ENCODE measurements at regions not wholly inside any gene's neighbourhood (a gene's known extent, or its start where the extent isn't known, plus 50 kb on each side); places are given as distances from the start of the nearest gene placed in this dataset.
"Not testable (repeated sequence)": the region's sequence is repeated elsewhere in the genome, so short reads cannot be mapped to it uniquely, and the experiment has no call there.

DNA sequence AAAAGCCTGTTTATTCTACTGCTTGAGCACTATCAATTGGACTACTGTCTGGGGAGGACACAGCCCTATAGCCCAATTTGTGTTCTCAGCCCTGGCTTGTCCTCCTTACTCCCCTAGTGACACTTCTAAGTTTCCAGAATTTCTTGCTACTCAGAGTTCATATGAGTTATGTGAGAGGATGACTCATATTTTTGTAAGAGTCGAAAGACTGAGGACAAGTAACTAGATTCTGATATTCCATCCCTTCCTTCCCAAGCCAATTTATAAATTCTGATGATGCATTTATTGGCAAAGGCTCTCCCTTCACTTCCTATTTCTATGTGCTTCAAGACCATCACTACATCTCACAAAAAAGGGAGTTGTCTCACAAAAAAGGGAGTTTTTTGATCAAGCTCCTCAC is 422.2 kb upstream of the DEPDC1 start:
- in situ Hi-C loops (cut with MboI; ENCODE audit: low pct_unique_long_range_greater_than_20kb, low sequenced_read_pairs): no loop called here
- no peak for DNase-seq

DNA sequence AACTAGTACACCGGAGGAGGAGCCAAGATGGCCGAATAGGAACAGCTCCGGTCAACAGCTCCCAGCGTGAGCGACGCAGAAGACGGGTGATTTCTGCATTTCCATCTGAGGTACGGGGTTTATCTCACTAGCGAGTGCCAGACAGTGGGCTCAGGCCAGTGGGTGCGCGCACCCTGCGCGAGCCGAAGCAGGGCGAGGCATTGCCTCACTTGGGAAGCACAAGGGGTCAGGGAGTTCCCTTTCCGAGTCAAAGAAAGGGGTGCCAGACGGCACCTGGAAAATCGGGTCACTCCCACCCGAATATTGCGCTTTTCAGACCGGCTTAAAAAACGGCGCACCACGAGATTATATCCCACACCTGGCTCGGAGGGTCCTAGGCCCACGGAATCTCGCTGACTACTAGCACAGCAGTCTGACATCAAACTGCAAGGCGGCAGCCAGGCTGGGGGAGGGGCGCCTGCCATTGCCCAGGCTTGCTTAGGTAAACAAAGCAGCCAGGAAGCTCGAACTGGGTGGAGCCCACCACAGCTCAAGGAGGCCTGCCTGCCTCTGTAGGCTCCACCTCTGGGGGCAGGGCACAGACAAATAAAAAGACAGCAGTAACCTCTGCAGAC is 426.7 kb upstream of the DEPDC1 start:
- DNase-seq; in situ Hi-C loops (cut with MboI; ENCODE audit: low pct_unique_long_range_greater_than_20kb, low sequenced_read_pairs): not testable (repeated sequence)

DNA sequence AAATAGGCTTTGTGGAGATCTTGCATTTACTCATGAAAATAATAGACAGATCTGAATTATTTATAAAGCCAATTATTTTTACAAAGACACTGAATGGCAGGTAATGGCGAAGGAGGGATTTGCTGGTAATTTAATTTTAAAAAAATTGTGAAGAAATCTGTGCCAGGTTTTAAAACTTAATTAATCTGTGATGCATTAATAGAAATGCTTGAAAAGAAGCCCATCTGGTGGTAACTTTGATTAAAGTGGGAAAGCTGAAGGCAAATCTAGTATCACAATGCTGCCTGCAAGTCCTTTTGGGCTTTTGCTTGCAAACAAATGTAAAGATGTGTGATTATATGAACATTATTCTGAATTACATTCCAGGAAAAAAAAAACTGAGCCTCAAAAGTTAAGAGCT is 433.2 kb upstream of the DEPDC1 start:
- in situ Hi-C loops (cut with MboI; ENCODE audit: low pct_unique_long_range_greater_than_20kb, low sequenced_read_pairs): no loop called here
- no peak for DNase-seq

DNA sequence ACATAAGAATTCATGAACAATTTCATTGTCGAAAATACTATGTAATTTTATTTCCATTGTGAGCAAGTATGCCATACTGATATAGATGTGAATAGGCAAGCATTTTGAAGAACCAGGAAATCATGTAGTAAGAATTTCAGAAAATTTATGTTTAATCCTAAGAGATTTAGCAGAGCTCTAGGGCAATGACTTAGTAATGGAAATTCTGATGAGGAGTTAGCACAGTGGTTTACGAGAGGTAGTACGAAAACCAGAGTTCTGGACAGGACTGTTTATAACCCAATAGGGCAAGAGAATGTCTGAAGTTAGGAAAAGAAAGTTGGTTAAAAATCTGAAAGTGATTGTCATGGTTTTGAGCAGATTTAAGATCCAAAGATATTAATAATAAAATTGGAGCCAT is 439.6 kb upstream of the DEPDC1 start:
- no peak for DNase-seq
- in situ Hi-C loops (cut with MboI; ENCODE audit: low pct_unique_long_range_greater_than_20kb, low sequenced_read_pairs): no loop called here

DNA sequence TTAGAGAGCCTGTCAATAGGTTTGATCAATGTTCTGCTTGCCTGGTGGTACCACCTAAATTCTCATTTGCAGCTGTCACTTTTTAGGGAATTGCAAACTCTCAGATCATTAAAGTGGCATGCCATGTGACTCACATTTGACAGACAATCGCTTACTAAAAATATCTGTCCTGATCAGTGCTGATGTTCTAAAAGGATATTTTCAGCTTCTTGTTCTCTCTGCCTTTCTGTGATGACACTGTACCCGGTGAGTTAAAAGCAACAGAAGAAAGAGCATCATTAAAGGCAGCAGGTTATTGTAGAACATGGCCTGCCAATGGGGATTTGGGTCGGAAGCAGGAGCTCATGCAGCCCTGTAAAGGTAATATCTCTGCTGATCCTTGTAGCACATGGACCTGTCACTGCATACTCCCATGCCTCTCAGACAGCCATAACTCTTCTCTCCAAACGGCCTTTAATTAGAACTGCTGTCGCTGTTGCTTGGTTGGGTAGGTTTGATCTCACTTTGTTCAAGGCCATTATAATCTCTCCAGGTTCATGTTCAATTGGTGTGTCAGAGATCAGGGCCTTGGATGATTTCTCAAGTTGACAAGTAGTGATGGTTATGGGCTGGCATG is 441.3 kb upstream of the DEPDC1 start:
- DNase-seq: no peak
- in situ Hi-C loops (cut with MboI; ENCODE audit: low pct_unique_long_range_greater_than_20kb, low sequenced_read_pairs): no loop called here

DNA sequence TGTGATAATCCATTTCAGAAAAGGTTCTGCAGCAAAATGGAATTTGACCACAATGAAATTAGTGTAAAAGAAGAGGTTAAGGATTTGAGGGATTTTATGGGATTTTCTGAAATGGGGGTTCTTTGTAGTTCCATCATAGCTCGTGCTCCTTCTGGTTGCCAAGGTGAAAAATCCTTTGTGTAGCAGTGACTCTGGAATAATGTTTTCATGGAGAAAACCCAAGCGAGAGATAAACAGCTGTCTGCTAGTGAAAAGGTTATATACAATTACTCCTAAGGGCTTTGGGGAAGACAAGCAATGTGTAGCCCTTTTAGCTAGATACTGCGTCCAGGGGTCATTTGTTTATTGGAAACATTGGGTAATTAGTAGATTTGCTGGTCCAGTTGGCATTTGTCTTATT is 453.2 kb upstream of the DEPDC1 start:
- no peak for DNase-seq
- in situ Hi-C loops (cut with MboI; ENCODE audit: low pct_unique_long_range_greater_than_20kb, low sequenced_read_pairs): no loop called here

DNA sequence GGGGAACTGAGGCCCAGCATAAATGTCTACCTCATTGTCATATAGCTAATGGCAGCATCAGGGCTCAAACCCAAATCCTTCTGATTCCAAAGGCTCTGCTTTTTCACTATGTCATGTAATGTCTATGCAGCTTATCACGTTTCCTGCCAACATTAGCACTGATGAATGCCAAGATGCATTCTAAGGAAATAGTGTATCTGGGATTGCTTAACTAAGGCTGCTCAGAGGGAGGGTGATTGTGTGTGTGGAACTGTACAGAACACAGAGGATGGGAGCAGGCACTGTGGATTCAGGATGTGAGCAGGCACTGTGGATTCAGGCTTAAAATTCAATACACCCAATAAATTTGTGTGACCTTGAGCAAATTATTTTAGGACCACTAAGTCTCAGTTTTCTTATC is 456.4 kb upstream of the DEPDC1 start:
- in situ Hi-C loops (cut with MboI; ENCODE audit: low pct_unique_long_range_greater_than_20kb, low sequenced_read_pairs): no loop called here
- no peak for DNase-seq

DNA sequence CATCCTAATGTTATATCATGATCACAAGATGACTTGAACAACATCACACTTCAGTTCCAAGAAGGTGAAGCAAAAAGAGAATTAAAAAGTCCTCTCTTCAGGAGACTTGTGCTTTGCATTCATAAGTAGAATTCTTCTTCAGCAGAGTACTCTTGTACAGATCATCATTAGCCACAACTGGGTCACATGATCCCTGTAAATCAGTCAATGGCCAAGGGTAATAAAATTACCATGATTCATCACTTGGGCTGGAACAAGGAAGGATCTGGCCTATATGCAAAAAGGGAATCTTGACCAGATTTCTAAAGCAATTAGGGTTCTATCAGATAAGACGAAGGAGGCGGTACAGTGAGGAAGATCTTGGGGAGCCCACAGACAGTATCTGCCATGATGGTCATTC is 458.0 kb upstream of the DEPDC1 start:
- no peak for DNase-seq
- in situ Hi-C loops (cut with MboI; ENCODE audit: low pct_unique_long_range_greater_than_20kb, low sequenced_read_pairs): no loop called here

DNA sequence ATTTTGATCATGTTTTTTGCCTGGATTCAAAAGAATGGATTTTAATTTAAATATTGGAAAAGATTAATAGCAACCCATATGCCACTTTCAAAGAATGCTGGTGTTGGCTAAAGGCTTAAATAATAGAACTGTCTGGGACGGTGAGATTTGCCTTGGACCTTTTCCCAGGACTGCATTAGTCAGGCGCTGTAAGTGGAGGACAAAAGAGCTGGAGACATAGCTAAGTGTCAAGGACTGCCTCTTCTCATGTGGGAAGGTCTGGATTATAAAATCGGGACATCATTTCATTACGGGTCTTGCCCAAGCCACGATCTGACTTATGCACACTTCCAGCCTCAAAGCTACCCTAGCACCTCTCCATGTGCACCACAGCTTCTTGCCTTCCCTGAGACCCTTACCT is 458.5 kb upstream of the DEPDC1 start:
- no peak for DNase-seq
- in situ Hi-C loops (cut with MboI; ENCODE audit: low pct_unique_long_range_greater_than_20kb, low sequenced_read_pairs): no loop called here

DNA sequence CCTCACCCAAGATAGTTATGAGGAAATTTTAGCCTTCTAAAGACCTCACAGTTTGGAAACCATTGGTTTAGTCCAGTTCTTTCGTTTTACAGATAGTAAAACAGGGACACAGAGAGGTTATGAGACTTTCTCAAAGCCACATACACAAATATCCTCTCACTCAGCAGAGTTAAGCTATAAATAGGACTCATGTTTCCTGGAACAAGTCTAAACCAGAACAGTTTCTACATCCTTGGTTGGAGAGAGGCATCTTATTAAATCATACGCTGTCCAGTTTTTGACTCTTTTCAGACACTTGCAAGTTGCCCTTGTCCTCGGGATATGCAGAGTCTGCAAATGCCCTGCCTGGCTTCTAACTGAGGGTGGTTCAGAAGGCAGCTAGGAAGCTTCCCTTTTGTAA is 462.1 kb upstream of the DEPDC1 start:
- DNase-seq: no peak
- in situ Hi-C loops (cut with MboI; ENCODE audit: low pct_unique_long_range_greater_than_20kb, low sequenced_read_pairs): no loop called here

DNA sequence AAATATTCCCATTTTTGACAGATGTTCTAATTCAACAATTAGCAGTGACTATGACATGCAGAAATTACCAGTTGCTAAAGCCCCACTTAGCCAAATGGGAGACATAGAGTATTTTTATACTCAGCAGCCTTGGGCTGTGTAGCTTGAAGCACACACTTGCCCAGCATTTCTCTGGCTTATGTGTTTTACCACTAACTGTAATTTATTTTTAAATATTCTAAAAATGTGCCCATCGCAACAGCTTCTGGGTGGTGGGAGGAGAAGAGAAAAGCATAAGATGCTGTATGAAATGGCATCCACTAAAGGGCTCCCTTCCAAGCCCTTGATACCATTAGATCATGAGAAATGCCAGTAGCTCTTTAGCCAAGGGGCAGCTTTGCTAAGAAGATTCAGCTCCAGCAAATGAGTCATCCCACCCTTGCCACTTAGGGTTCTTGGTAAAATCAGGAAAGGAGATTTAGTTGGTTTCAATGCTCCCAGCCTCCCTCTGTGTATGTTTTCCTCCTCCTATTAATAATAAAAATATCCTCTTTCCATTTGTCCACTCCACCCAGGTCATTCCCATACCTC is 462.7 kb upstream of the DEPDC1 start:
- DNase-seq: no peak
- in situ Hi-C loops (cut with MboI; ENCODE audit: low pct_unique_long_range_greater_than_20kb, low sequenced_read_pairs): no loop called here

DNA sequence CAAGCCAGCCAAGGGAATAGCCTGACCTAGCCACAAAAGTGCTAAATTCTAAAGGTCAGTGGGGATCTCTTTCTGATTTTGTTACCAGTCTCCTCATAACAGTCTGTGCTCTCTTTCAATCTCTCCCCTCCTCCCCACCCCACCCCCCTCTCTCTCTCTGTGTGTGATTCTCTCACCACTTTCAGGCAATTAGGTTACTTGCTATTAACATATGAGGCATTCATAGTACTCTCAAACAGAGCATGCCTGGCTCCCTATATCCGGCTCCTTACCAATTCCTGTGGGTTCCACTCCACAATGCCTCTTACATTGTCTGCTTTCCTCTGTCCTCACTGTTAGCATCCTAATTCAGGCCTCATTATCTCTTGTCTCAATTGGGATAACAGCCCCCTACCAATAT is 464.3 kb upstream of the DEPDC1 start:
- in situ Hi-C loops (cut with MboI; ENCODE audit: low pct_unique_long_range_greater_than_20kb, low sequenced_read_pairs): no loop called here
- DNase-seq: no peak

DNA sequence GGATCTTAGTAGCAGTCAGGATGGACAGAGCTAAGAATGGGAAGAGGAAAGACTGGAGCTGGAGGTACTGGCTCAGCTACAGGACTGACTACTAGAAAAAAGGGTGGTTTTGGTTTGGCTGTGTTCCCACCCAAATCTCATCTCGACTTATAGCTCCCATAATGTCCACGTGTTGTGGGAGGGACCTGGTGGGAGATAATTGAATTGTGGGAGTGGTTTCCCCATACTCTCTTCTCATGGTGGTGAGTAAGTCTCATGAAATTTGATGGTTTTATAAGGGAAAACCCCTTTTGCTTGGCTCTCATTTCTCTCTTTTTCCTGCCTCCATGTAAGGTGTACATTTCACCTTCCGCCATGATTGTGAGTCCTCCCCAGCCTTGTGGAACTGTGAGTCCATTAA is 466.5 kb upstream of the DEPDC1 start:
- DNase-seq: no peak
- in situ Hi-C loops (cut with MboI; ENCODE audit: low pct_unique_long_range_greater_than_20kb, low sequenced_read_pairs): no loop called here

DNA sequence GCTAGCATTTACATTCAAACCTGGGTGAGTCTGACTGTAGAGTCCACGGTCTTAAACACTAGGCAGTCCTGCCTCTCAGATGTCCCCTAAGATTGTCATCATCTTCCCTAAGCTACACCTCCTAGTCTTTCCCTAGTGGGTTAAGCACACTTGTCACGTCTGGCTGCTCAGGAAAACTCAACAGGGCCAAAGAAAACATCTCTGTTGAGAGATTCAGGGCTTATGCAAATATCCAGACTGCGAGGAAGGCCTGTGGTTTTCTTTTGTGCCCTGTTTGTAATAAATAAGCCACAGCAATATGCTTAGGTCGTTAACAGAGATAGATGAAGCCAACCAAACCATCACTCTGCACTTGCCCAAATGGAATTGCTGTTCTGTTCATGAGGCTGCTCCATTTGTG is 472.6 kb upstream of the DEPDC1 start:
- in situ Hi-C loops (cut with MboI; ENCODE audit: low pct_unique_long_range_greater_than_20kb, low sequenced_read_pairs): no loop called here
- no peak for DNase-seq

DNA sequence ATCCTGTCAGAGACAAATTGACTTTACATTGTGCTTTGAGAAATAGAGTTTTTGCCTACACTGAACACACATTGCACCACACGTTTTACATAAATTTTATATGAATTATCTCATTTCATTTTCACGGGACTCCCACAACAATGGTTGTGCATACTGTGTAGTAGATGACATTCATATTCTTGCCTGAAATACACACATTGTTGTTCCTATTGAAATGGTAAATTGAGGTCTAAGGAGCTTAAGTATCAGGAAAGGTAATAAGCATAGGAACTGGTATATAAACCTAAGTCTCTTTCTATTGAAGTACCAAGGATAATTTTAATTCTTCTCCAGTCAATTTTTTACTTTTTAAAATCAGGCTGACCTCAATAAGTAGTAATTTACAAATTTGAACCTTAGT is 473.7 kb upstream of the DEPDC1 start:
- in situ Hi-C loops (cut with MboI; ENCODE audit: low pct_unique_long_range_greater_than_20kb, low sequenced_read_pairs): no loop called here
- no peak for DNase-seq

DNA sequence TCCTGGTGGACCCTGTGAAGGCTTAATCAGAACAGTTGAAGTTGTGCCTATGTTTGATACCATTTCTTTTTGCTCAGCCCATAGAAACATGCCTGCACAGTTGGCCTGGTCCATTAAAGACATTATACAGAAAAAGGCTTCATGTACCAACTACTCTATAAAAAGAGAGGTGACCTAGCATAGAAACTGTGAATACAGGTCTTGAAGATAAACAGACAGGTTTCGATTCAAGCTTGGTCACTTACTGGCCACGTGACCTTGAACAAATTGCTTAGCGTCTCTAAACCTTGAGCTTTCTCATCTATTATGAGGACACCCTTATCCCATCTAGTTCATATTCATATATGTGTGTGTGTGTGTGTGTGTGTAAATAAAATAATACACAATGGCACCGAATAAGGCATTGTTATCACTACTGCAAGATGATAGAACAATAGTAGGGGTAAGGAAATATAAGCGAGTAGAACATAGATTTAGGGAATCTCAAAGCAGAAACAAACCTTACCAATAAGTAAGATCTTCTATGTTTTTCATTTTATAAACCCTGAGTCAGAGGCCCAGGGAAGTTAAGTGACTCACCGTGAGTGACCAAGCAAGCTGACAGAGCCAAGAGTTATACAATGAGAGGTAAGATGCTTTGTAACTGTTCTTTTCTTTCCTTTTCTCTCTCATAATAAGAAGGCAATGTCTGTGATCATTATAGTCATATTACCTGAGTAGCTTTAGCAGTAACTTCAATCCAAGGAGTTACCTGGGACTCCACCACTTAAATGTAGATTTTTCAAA is 476.8 kb upstream of the DEPDC1 start:
- no peak for DNase-seq
- in situ Hi-C loops (cut with MboI; ENCODE audit: low pct_unique_long_range_greater_than_20kb, low sequenced_read_pairs): no loop called here

DNA sequence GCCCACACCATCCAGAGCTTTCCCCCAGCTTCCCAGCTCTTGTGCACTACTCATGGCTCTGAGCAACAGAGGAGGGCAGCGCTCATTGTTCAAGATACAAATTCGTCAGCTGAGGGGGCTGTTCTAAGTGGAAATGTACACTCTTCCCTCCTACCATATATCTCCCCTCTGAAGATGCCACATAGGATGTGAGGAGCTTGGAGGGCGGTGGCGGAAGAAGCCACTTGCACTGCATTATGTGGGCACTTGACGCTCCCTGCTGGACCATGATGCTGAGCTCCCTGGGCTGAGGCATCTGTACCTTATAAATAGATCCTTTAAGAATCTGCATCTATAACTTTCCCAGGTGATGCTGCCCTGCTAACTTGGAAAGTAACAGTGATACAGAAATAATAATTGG is 477.6 kb upstream of the DEPDC1 start:
- no peak for DNase-seq

DNA sequence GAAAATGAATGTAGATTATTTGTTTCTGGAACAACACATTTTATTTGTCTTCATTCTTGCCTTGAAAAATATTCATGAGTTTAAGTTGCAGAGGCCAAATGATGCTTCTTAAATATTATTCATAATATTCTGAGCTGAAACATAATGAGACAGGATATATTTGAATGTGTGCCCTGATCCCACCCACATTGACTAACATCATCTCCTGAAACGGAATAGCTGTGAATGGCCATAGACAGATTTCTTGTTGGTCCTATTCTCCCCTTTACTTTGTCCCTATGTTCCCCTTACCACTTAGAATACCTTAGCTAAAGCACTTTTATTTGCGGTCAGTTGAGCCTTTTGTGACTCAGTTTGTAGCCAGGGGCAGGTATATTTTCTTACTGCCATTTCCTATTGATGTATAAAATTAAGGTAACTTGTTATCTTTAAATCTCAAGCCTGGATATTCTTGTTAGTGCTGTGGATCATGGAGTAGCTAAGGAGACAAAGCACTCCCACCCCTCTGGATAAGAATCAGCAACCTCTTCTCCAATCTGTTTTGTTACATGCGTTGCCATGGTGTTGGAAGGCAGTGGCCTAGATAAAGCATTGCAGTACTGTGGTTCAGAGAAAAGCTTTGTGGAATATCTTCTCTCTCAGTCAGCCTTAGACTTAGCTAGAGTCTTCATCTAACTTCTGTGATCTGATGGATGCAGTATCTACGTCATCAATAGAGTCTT is 478.5 kb upstream of the DEPDC1 start:
- in situ Hi-C loops (cut with MboI; ENCODE audit: low pct_unique_long_range_greater_than_20kb, low sequenced_read_pairs): no loop called here
- no peak for DNase-seq

More for the DNA sequence above, 477.6 kb upstream of the DEPDC1 start:
- in situ Hi-C loops (cut with MboI; ENCODE audit: low pct_unique_long_range_greater_than_20kb, low sequenced_read_pairs): no loop called here

DNA sequence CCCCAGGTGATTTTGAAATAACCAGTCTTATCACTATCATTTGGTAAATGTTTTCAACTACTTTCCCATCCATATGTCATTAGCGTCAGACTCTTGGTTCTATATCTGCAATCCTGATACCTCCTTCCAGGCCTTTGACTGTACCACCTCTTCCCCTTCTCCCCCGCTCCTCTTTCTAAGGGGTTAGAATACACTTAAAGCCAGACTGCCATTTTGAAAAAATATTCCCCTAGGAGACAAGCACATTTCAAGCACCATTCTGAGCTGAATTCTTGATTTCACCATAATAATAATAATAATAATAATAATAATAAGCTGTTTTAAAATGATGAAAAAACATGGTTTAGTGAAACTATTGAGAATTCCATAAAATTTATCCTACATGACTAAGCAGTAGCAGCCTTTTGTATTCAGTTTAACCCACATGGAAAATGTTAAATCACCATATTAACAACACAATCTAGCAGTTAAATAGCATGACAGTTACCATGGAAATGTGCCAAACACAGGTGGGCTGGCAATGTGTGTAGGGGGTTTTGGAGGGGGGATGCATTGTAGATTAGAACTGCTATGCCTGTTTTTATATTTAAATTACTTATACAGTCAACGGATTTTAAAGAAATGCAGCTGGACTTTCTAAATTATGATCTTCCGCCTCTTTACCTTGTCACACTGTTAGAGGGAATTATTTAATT is 480.2 kb upstream of the DEPDC1 start:
- in situ Hi-C loops (cut with MboI; ENCODE audit: low pct_unique_long_range_greater_than_20kb, low sequenced_read_pairs): no loop called here
- no peak for DNase-seq
